ENCODE measurements at regions not wholly inside any gene's neighbourhood (a gene's known extent, or its start where the extent isn't known, plus 50 kb on each side); places are given as distances from the start of the nearest gene placed in this dataset.
A peak's percentile ranks its signal among the peaks of the same experiment; 100 is the strongest.
"Not testable (repeated sequence)": the region's sequence is repeated elsewhere in the genome, so short reads cannot be mapped to it uniquely, and the experiment has no call there.

- DNase-seq (ENCODE audit: low spot score): no peak
Observed at GRCh38 chr1:116185161-116185701, 74.0 kb downstream of the MAB21L3 start.

GRCh38 chr1:116189481-116189880, 78.3 kb downstream of the MAB21L3 start:
- DNase-seq (ENCODE audit: low spot score): no peak

DNA sequence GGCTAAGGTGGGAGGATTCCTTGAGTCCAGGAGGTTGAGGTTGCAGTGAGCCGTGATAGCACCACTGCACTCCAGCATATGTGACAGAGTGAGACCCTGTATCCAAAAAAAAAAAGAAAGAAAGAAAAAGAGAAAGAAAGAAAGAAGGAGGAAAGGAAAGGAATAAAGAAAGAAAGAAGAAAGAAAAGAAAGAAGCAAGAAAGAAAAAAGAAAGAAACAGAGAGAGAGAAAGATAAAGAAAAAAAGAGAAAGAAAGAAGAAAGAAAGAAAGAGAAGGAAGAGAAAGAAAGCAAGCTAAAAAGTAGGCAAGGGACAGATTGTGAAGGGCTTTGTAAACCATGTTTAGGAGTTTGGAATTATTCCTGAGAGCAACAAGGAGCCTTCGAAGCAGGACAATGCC, 80.1 kb downstream of the MAB21L3 start:
- no peak for DNase-seq (ENCODE audit: low spot score)

DNA sequence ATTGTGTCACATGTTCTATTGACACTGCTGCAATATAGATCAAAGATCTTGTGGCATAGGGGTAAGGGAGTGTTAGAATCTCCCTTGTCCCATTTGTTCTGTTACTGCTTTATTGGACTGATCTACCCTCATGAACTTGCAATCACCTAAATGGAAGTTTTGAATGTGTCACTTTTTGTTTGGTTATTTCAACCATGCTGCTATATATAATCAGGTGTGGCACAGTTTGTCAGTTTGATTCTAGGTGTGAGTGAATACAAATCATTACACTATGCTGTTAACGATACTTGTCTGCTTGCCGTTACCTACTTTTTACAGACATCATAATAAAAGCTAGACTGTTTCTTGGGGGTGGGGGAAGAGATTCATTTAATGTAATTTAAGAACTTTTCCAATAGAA, 82.6 kb downstream of the MAB21L3 start:
- no peak for DNase-seq (ENCODE audit: low spot score)

- no peak for DNase-seq (ENCODE audit: low spot score)
Observed at GRCh38 chr1:116194568-116194967, 83.4 kb downstream of the MAB21L3 start.

GRCh38 chr1:116195077-116195868, 84.1 kb downstream of the MAB21L3 start:
- no peak for DNase-seq (ENCODE audit: low spot score)

DNA sequence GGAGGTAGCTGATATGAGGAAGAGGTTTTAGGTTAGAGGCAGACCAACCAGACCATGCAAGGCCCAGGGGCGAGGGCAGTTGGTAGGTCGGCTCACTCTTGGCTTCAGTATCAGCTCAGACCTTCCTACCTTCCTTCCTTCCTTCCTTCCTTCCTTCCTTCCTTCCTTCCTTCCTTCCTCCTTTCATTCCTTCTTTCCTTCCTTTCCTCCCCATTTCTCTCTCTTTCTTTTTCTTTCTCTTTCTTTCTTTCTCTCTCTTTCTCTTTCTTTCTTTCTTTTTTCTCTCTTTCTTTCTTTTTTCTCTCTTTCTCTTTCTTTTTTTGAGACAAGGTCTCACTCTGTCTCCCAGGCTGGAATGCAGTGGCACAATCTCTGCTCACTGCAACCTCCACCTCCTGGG, 89.1 kb downstream of the MAB21L3 start:
- not testable (repeated sequence) for DNase-seq (ENCODE audit: low spot score)

GRCh38 chr1:116201911-116202310, 90.7 kb downstream of the MAB21L3 start:
- DNase-seq (ENCODE audit: low spot score): no peak

DNA sequence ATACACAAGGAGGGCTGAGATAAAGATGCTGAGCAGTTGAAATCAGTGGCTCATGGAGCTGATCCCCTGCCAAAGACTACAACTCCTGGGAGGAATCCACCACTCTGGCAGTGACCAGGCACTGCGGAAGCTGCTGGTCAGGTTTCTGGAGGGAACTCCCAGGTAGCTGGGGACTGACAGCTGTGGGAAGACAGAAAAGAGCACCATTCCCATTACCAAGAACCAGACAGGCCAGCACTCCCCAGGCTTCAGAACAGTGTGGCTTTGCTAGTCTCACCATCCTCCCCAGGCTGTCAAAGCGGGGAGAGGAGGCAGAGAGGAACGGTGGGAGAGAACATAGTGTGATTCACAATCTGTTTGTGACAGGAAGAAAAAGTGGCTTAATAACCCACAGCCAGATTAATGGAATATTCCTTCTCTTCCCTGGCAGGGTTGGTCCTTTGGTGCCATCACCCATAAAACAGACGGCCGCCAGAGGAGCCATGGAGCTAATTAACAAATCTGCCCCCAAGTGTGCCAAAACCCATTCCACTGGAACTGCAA, 92.1 kb downstream of the MAB21L3 start:
- no peak for DNase-seq (ENCODE audit: low spot score)

- no peak for DNase-seq (ENCODE audit: low spot score)
Observed at GRCh38 chr1:116203920-116204319, 92.7 kb downstream of the MAB21L3 start.

- DNase-seq (ENCODE audit: low spot score): no peak
Observed at GRCh38 chr1:116205941-116206679, 94.9 kb downstream of the MAB21L3 start.

DNA sequence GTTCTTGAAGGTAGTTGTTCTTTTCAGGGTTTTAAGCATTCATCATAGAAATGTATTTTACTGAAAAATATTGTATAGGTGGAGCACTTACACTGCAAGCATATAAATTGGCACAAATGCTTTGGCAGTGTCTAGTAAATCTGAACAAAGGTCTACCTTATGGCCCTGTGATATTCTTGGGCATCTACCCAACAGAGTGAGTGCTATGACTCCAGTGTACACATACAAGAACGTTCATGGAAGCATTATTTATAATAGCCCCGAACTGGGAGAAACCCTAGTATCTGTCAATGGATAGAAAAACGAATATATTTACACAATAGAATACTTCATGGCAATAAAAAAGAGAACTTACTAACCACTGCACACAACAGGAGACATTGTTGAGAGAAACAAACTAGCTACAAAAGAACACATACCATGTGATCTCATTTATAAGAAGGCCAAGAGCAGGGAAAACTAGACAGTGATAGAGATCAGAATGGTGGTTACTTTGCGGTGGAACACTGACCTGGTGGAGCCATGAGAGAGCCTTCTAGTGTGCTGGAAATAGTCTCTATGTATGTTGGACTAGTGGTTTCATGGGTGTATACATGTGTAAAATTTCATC, 96.0 kb downstream of the MAB21L3 start:
- DNase-seq (ENCODE audit: low spot score): no peak

- no peak for DNase-seq (ENCODE audit: low spot score)
Observed at GRCh38 chr1:116208136-116208535, 96.9 kb downstream of the MAB21L3 start.

DNA sequence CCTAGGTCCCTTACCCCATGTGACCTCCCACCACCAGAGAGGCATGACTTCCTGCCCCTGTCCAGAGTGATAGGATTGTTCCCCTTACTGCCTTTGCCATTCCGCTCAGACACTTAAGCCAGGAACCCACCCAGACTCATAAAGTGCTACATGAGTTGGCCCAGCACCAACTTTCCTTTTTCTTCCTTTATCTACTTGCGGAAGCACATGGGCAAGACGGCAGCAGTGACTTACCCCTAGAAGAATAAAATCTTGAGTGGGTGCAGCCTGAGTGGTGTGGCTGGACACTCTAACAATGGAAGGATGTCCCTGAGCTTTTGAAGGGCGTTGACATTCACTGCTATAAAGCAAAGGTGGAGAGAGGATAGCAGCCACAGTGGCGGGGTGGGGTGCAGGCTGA, 100.1 kb downstream of the MAB21L3 start:
- DNase-seq (ENCODE audit: low spot score): no peak

DNA sequence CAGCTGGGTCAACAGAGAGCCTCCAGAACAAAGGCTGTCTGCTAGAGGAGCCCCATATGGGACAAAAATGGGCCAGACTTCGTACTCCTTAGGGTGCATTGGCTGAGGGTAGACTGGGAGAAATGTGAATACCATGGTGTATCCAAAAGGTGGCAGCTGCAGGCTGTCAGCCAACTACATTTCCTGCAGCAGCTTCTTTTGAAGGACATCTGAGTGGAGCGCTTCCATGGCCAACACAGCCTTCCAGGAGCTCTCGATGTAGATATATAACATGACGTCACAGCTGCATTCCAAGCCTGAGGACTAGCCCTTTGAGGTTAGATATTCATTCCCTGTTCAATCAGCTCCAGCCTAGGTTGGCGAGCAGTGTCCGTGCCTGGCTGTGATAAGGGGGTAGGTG, 107.7 kb downstream of the MAB21L3 start:
- peak; percentile 19 for DNase-seq (ENCODE audit: low spot score)

- no peak for DNase-seq (ENCODE audit: low spot score)
Observed at GRCh38 chr1:116219651-116220434, 108.6 kb downstream of the MAB21L3 start.

GRCh38 chr1:116224111-116224510, 112.9 kb downstream of the MAB21L3 start:
- DNase-seq (ENCODE audit: low spot score): no peak

- DNase-seq (ENCODE audit: low spot score): no peak
Observed at GRCh38 chr1:116224561-116224960, 113.4 kb downstream of the MAB21L3 start.

DNA sequence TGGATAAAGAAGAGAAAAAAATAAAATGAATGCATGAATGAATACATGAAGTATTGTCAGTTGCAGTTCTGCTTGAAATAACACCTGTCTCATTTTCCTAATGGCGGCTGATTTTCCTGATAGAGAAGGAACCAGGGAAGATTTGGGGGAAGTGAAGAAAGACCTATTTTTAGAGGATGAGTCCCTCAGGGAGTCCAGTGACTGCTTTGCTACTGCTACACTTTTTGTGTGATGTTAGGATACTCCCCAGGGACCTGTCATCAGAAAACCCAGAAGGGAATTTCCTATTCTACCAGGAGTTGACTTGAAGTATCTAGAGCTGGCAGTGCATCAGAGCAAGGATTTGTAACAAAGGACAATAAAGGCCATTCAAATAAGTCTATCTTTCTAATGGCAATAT, 114.8 kb downstream of the MAB21L3 start:
- no peak for DNase-seq (ENCODE audit: low spot score)

- no peak for DNase-seq (ENCODE audit: low spot score)
Observed at GRCh38 chr1:116228511-116228910, 117.3 kb downstream of the MAB21L3 start.

DNA sequence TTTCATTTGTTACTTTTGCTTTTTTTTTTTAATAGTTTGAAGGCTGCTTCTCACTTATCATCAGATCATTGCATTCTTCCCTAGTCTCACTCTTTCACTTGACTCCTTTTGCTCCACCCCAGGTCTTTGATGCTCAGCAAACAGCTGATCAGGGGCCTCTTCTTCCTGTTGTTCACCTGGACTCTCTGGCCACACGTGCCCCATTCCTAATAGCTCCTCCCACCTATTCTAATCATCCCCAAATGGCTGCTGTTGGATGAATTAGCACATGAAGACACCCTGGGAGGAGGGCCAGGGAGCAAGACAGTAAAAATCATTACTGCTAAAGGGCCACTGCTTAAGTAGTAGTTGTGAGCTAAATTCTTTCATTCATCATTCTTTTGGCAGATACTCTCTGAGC, 119.5 kb downstream of the MAB21L3 start:
- DNase-seq (ENCODE audit: low spot score): no peak

- DNase-seq (ENCODE audit: low spot score): no peak
Observed at GRCh38 chr1:116231752-116232151, 120.6 kb downstream of the MAB21L3 start.

All from HuH-7 (cell line).